Transverse colon (tissue), 4 donors: ENCODE measurements at regions not wholly inside any gene's neighbourhood (a gene's known extent, or its start where the extent isn't known, plus 50 kb on each side); places are given as distances from the start of the nearest gene placed in this dataset.

Experiments used
- DNase-seq: peaks from one replicate; pipeline ENCODE4 v3.0.0-alpha.2; 2019
- H3K27ac ChIP-seq, 4 donors: fragments of 200-600 bp; sonication (generic); 2 replicates each; pipeline ENCODE4 v1.5.1; 2016 to 2018; ENCODE audit warnings: inconsistent platforms in 4 of 4
- H3K27me3 ChIP-seq: fragments of 200-600 bp; sonication (generic); 2 replicates; pipeline ENCODE4 v1.5.1; 2017; ENCODE audit warnings: inconsistent platforms
- H3K36me3 ChIP-seq, 4 donors: fragments of 200-600 bp; sonication (generic); 2 replicates each; pipeline ENCODE4 v1.5.1; 2017 to 2019; ENCODE audit warnings: inconsistent platforms in 4 of 4
- H3K4me1 ChIP-seq, 4 donors: fragments of 200-600 bp; sonication (generic); 2 replicates each; pipeline ENCODE4 v1.5.1; 2017 to 2020; ENCODE audit warnings: inconsistent platforms in 4 of 4
- H3K4me3 ChIP-seq, 4 donors: fragments of 200-600 bp; sonication (generic); 1 replicate in 1 of 4; 2 replicates in 3 of 4; pipeline versions ENCODE4 v1.5.1 to v1.6.1; 2017 to 2019; ENCODE audit warnings: inconsistent platforms in 4 of 4
- H3K9me3 ChIP-seq, 2 donors: fragments of 200-600 bp; sonication (generic); 2 replicates each; pipeline ENCODE4 v1.5.1; 2017 to 2019; ENCODE audit warnings: inconsistent platforms in 2 of 2
- EP300 ChIP-seq: sonication (generic); formaldehyde crosslinking; IDR thresholded peaks from one replicate; pipeline ENCODE4 v1.6.1; 2017; ENCODE audit warnings: antibody characterized with exemption, low read depth
- POLR2A ChIP-seq: fragments of 450-650 bp; IDR thresholded peaks from one replicate; pipeline ENCODE4 v1.6.1; 2016; ENCODE audit warnings: antibody characterized with exemption, mild to moderate bottlenecking, moderate library complexity
- POLR2AphosphoS5 ChIP-seq, 3 donors: sonication (generic); formaldehyde crosslinking; IDR thresholded peaks; one replicate each; pipeline ENCODE4 v1.6.1; 2016; ENCODE audit warnings: antibody characterized with exemption in 3 of 3
- WGBS, 2 donors: methylation state at CpG; one replicate each; pipeline ENCODE4 v1.1.5; 2018; ENCODE audit warnings: low coverage in 1 of 2; 5-methylcytosine and 5-hydroxymethylcytosine counted together
- in situ Hi-C, 4 donors: fragments of 200-750 bp; cut with MboI; loops; one replicate each; pipeline versions ENCODE4 v1.15.0 to v1.15.1; 2017; ENCODE audit warnings: low sequenced_read_pairs in 3 of 4, low pct_ligation_motif_present in 1 of 4, low pct_unique_long_range_greater_than_20kb in 1 of 4
- intact Hi-C: fragments of 100-400 bp; cut with DNase I; formaldehyde crosslinking; loops from one replicate; pipeline ENCODE4 v1.15.1; 2023; ENCODE audit warnings: low total_unique reads
- TF ChIP-seq, protein P1 (sequence below), 5 experiments: fragments of 200-600 bp in 3 of 5; fragments of 450-650 bp in 2 of 5; sonication (generic) in 3 of 5; IDR thresholded peaks; 1 replicate in 2 of 5; 2 replicates in 3 of 5; pipeline ENCODE4 v1.5.1; 2016 to 2017; ENCODE audit warnings: antibody characterized with exemption in 5 of 5, inconsistent platforms in 3 of 5, mild to moderate bottlenecking in 2 of 5, moderate library complexity in 1 of 5

- WGBS, 2 donors: 58 to 67% methylated on average over 2 to 5 of the region's 5 CpGs
- no peak overlapping the region for H3K4me3 ChIP-seq
- no peaks in the 10 kb centered on the region for H3K27me3 ChIP-seq
- in situ Hi-C loops: no loop called here
- DNase-seq: no peak
- no peaks in the 10 kb centered on the region for H3K36me3 ChIP-seq
- intact Hi-C loops: no loop called here
- no peak overlapping the region for H3K27ac ChIP-seq
- no peaks in the 10 kb centered on the region for H3K9me3 ChIP-seq
- no peaks in the 10 kb centered on the region for H3K4me1 ChIP-seq
- TF ChIP-seq EP300 (no peak), POLR2AphosphoS5 (IDR thresholded peaks at IDR 0.05) (no peak), POLR2A (no peak)
- TF ChIP-seq, protein P1, sequence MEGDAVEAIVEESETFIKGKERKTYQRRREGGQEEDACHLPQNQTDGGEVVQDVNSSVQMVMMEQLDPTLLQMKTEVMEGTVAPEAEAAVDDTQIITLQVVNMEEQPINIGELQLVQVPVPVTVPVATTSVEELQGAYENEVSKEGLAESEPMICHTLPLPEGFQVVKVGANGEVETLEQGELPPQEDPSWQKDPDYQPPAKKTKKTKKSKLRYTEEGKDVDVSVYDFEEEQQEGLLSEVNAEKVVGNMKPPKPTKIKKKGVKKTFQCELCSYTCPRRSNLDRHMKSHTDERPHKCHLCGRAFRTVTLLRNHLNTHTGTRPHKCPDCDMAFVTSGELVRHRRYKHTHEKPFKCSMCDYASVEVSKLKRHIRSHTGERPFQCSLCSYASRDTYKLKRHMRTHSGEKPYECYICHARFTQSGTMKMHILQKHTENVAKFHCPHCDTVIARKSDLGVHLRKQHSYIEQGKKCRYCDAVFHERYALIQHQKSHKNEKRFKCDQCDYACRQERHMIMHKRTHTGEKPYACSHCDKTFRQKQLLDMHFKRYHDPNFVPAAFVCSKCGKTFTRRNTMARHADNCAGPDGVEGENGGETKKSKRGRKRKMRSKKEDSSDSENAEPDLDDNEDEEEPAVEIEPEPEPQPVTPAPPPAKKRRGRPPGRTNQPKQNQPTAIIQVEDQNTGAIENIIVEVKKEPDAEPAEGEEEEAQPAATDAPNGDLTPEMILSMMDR (IDR thresholded peaks at IDR 0.05): no peak
Measured at GRCh38 chr6:100186552-100186951, 192.5 kb upstream of the MCHR2 start.

- TF ChIP-seq POLR2AphosphoS5 (IDR thresholded peaks at IDR 0.05) (no peak), EP300 (no peak), POLR2A (no peak)
- TF ChIP-seq, protein P1 (IDR thresholded peaks at IDR 0.05): no peak
- no peak overlapping the region for H3K27ac ChIP-seq
- DNase-seq: no peak
- H3K9me3 ChIP-seq: no peaks in the 10 kb centered on the region
- intact Hi-C loops (no loop called here), in situ Hi-C loops (no loop called here)
- no peaks in the 10 kb centered on the region for H3K4me1 ChIP-seq
- no peaks in the 10 kb centered on the region for H3K27me3 ChIP-seq
- WGBS, 2 donors: 52% methylated on average over 3 of the region's 3 CpGs; no CpG with 5 or more reads in 1 of the 2 donors
- H3K36me3 ChIP-seq: no peaks in the 10 kb centered on the region
- H3K4me3 ChIP-seq: no peak overlapping the region
Measured at GRCh38 chr6:100185615-100186014, 191.6 kb upstream of the MCHR2 start.

GRCh38 chr6:100184473-100184872 is 190.4 kb upstream of the MCHR2 start:
- in situ Hi-C loops: no loop called here
- Histone ChIP-seq H3K27me3 (no peaks in the 10 kb centered on the region), H3K4me1 (no peaks in the 10 kb centered on the region), H3K27ac (no peak overlapping the region), H3K9me3 (no peaks in the 10 kb centered on the region), H3K36me3 (no peaks in the 10 kb centered on the region), H3K4me3 (no peak overlapping the region)
- DNase-seq: no peak
- WGBS, 2 donors: 72% methylated on average over 3 of the region's 3 CpGs; no CpG with 5 or more reads in 1 of the 2 donors
- intact Hi-C loops: no loop called here
- no peak for TF ChIP-seq POLR2AphosphoS5 (IDR thresholded peaks at IDR 0.05)

DNA sequence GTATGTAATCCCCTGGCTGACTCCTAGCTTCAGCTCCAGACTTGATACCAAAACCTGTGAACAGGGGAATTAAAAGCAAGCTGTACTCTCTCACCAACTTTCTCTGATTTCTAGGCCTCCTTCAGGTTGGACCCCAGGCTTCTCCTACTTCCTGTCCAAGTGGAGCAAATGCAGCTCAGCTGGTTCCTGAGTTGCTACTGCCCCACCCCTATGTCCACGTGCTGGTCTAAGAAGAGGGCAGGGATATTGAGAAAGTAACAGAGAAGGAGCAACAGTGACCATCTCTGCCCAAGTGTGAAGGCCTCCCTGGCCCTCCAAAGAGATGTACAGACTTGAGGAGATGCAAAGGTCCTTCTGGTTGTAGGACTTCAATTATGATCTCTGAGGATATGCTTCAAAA is 188.3 kb upstream of the MCHR2 start:
- Histone ChIP-seq H3K4me1 (no peaks in the 10 kb centered on the region), H3K27ac (no peak overlapping the region), H3K36me3 (no peaks in the 10 kb centered on the region), H3K9me3 (no peaks in the 10 kb centered on the region), H3K27me3 (no peaks in the 10 kb centered on the region), H3K4me3 (no peak overlapping the region)
- DNase-seq: no peak
- intact Hi-C loops (no loop called here), in situ Hi-C loops (no loop called here)
- WGBS, 2 donors: 17 to 24% methylated on average over 1 of the region's 1 CpG
- TF ChIP-seq EP300 (no peak), POLR2A (no peak), POLR2AphosphoS5 (IDR thresholded peaks at IDR 0.05) (no peak)
- TF ChIP-seq, protein P1 (IDR thresholded peaks at IDR 0.05): no peak

GRCh38 chr6:100181309-100181708 is 187.3 kb upstream of the MCHR2 start:
- DNase-seq: no peak
- Histone ChIP-seq H3K9me3 (no peaks in the 10 kb centered on the region), H3K27ac (no peak overlapping the region), H3K4me1 (no peaks in the 10 kb centered on the region), H3K27me3 (no peaks in the 10 kb centered on the region), H3K4me3 (no peak overlapping the region), H3K36me3 (no peaks in the 10 kb centered on the region)
- intact Hi-C loops (no loop called here), in situ Hi-C loops (no loop called here)
- WGBS, 2 donors: 66% methylated on average over 3 of the region's 3 CpGs
- TF ChIP-seq, protein P1 (IDR thresholded peaks at IDR 0.05): no peak
- no peak for TF ChIP-seq POLR2AphosphoS5 (IDR thresholded peaks at IDR 0.05)
- TF ChIP-seq EP300: no peak
- no peak for TF ChIP-seq POLR2A
